ENCODE measurements at regions not wholly inside any gene's neighbourhood (a gene's known extent, or its start where the extent isn't known, plus 50 kb on each side); places are given as distances from the start of the nearest gene placed in this dataset.

- no peaks in the 10 kb centered on the region for H3K9me3 ChIP-seq
- H3K4me1 ChIP-seq (ENCODE audit: control insufficient read depth in 1 of 2, low read depth in 2 of 2): no peaks in the 10 kb centered on the region
- DNase-seq (ENCODE audit: low spot score) (no peak), ATAC-seq (ENCODE audit: insufficient number of reproducible peaks, low FRiP score, low read depth) (no peak)
- no peak overlapping the region for H3K4me3 ChIP-seq
- no peaks in the 10 kb centered on the region for H3K36me3 ChIP-seq
- no peaks in the 10 kb centered on the region for H3K27me3 ChIP-seq (replicated peaks; ENCODE audit: insufficient read depth)
- TF ChIP-seq CTCF (IDR thresholded peaks at IDR 0.05): no peak
- H3K27ac ChIP-seq: no peak overlapping the region
Measured at GRCh38 chr11:103581760-103582159, 454.7 kb upstream of the DDI1 start.

GRCh38 chr11:103582351-103582909 lies 454.0 kb upstream of the DDI1 start:
- TF ChIP-seq CTCF (IDR thresholded peaks at IDR 0.05): no peak
- Histone ChIP-seq H3K4me3 (no peak overlapping the region), H3K9me3 (no peaks in the 10 kb centered on the region), H3K4me1 (ENCODE audit: control insufficient read depth in 1 of 2, low read depth in 2 of 2) (no peaks in the 10 kb centered on the region), H3K27me3 (replicated peaks; ENCODE audit: insufficient read depth) (no peaks in the 10 kb centered on the region), H3K36me3 (no peaks in the 10 kb centered on the region), H3K27ac (no peak overlapping the region)
- ATAC-seq (ENCODE audit: insufficient number of reproducible peaks, low FRiP score, low read depth) (no peak), DNase-seq (ENCODE audit: low spot score) (no peak)

GRCh38 chr11:103584021-103584420 lies 452.4 kb upstream of the DDI1 start:
- DNase-seq (ENCODE audit: low spot score) (no peak), ATAC-seq (ENCODE audit: insufficient number of reproducible peaks, low FRiP score, low read depth) (no peak)
- no peaks in the 10 kb centered on the region for H3K27me3 ChIP-seq (replicated peaks; ENCODE audit: insufficient read depth)
- no peak for TF ChIP-seq CTCF (IDR thresholded peaks at IDR 0.05)
- H3K36me3 ChIP-seq: no peaks in the 10 kb centered on the region
- H3K9me3 ChIP-seq: no peaks in the 10 kb centered on the region
- no peak overlapping the region for H3K27ac ChIP-seq
- H3K4me3 ChIP-seq: no peak overlapping the region
- H3K4me1 ChIP-seq (ENCODE audit: control insufficient read depth in 1 of 2, low read depth in 2 of 2): no peaks in the 10 kb centered on the region

GRCh38 chr11:103584720-103585119 lies 451.7 kb upstream of the DDI1 start:
- TF ChIP-seq CTCF (IDR thresholded peaks at IDR 0.05): no peak
- Histone ChIP-seq H3K4me1 (ENCODE audit: control insufficient read depth in 1 of 2, low read depth in 2 of 2) (no peaks in the 10 kb centered on the region), H3K9me3 (no peaks in the 10 kb centered on the region), H3K27me3 (replicated peaks; ENCODE audit: insufficient read depth) (no peaks in the 10 kb centered on the region), H3K27ac (no peak overlapping the region), H3K4me3 (no peak overlapping the region), H3K36me3 (no peaks in the 10 kb centered on the region)
- DNase-seq (ENCODE audit: low spot score) (no peak), ATAC-seq (ENCODE audit: insufficient number of reproducible peaks, low FRiP score, low read depth) (no peak)

- DNase-seq (ENCODE audit: low spot score) (no peak), ATAC-seq (ENCODE audit: insufficient number of reproducible peaks, low FRiP score, low read depth) (no peak)
- no peaks in the 10 kb centered on the region for H3K27me3 ChIP-seq (replicated peaks; ENCODE audit: insufficient read depth)
- TF ChIP-seq CTCF (IDR thresholded peaks at IDR 0.05): no peak
- no peaks in the 10 kb centered on the region for H3K9me3 ChIP-seq
- no peak overlapping the region for H3K27ac ChIP-seq
- H3K4me3 ChIP-seq: no peak overlapping the region
- H3K4me1 ChIP-seq (ENCODE audit: control insufficient read depth in 1 of 2, low read depth in 2 of 2): no peaks in the 10 kb centered on the region
- H3K36me3 ChIP-seq: no peaks in the 10 kb centered on the region
Measured at GRCh38 chr11:103585401-103585800, 451.0 kb upstream of the DDI1 start.

All from thoracic aorta (tissue), 2 donors.